HL-60 (cell line): ENCODE measurements at regions not wholly inside any gene's neighbourhood (a gene's known extent, or its start where the extent isn't known, plus 50 kb on each side); places are given as distances from the start of the nearest gene placed in this dataset.

Experiments used
- CTCF ChIP-seq: IDR thresholded peaks from one replicate; pipeline ENCODE4 v1.5.1; 2011; ENCODE audit warnings: low read length, control low read depth, inconsistent platforms; ENCODE audit not compliant: insufficient read depth
- GABPA ChIP-seq: IDR thresholded peaks from 2 replicates; pipeline ENCODE4 v1.6.1; 2012; ENCODE audit warnings: low read depth
- POLR2AphosphoS5 ChIP-seq: IDR thresholded peaks from 2 replicates; pipeline ENCODE4 v1.6.1; 2012; ENCODE audit warnings: low read depth
- REST ChIP-seq: IDR thresholded peaks from 2 replicates; pipeline ENCODE4 v1.6.1; 2012; ENCODE audit warnings: low read depth; ENCODE audit not compliant: insufficient replicate concordance
- SPI1 ChIP-seq: IDR thresholded peaks from 2 replicates; pipeline ENCODE4 v1.6.1; 2012; ENCODE audit warnings: low read depth, mild to moderate bottlenecking, borderline replicate concordance

DNA sequence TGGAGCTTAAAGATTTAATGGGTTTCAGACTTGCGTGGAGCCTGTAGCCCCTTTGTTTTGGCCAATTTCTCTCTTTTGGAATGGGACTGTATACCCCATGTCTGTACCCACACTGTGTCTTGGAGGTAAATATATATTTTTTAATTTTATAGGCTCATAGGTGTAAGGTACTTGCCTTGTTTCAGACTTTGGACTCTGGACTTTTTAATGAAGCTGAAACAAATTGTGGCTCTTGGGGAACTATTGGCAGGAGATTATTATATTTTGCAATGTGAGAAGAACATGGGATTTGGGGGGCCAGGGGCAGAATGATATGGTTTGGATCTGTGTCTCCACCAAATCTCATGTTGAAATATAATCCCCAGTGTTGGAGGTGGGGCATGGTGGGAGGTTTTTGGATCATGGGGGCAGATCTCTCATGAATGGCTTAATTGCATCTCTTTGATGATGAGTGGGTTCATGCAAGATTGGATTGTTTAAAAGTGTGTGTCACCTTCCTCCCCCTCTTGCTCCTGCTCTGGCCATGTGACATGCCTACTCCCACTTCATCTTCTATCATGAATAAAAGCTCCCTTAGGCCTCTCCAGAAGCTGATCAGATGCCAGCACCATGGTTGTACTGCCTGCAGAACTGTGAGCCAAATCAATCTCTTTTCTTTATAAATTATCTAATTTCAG lies 74.1 kb upstream of the ARHGAP20 start:
- TF ChIP-seq POLR2AphosphoS5 (no peak), CTCF (no peak), GABPA (no peak), REST (no peak), SPI1 (no peak)
